HUES48 (cell line): ENCODE measurements at regions not wholly inside any gene's neighbourhood (a gene's known extent, or its start where the extent isn't known, plus 50 kb on each side); places are given as distances from the start of the nearest gene placed in this dataset.
"Not testable (repeated sequence)": the region's sequence is repeated elsewhere in the genome, so short reads cannot be mapped to it uniquely, and the experiment has no call there.

Experiments used
- H3K27ac ChIP-seq: one replicate; pipeline ENCODE4 v1.7.0; 2013; ENCODE audit warnings: low read depth, low read length, inconsistent platforms
- H3K27me3 ChIP-seq: 2 replicates; pipeline ENCODE4 v1.6.1; 2013; ENCODE audit warnings: mild to moderate bottlenecking, low read length; ENCODE audit not compliant: control insufficient read depth, insufficient read depth
- H3K36me3 ChIP-seq: 2 replicates; pipeline ENCODE4 v1.6.1; 2013; ENCODE audit warnings: low read length; ENCODE audit not compliant: control insufficient read depth, insufficient read depth
- H3K4me1 ChIP-seq: 2 replicates; pipeline ENCODE4 v1.6.1; 2013; ENCODE audit warnings: mild to moderate bottlenecking, low read length; ENCODE audit not compliant: control insufficient read depth, insufficient read depth
- H3K4me3 ChIP-seq: 2 replicates; pipeline ENCODE4 v1.5.1; 2013; ENCODE audit warnings: mild to moderate bottlenecking, low read depth, low read length
- H3K9ac ChIP-seq: 2 replicates; pipeline ENCODE4 v1.6.1; 2013; ENCODE audit warnings: mild to moderate bottlenecking, low read depth, low read length, moderate library complexity
- H3K9me3 ChIP-seq: 2 replicates; pipeline ENCODE4 v1.6.1; 2013; ENCODE audit warnings: low read length; ENCODE audit not compliant: control insufficient read depth, insufficient read depth

- not testable (repeated sequence) for H3K27ac ChIP-seq
These were observed 73.1 kb downstream of the EDN1 start for GRCh38 chr6:12363277-12363650.

DNA sequence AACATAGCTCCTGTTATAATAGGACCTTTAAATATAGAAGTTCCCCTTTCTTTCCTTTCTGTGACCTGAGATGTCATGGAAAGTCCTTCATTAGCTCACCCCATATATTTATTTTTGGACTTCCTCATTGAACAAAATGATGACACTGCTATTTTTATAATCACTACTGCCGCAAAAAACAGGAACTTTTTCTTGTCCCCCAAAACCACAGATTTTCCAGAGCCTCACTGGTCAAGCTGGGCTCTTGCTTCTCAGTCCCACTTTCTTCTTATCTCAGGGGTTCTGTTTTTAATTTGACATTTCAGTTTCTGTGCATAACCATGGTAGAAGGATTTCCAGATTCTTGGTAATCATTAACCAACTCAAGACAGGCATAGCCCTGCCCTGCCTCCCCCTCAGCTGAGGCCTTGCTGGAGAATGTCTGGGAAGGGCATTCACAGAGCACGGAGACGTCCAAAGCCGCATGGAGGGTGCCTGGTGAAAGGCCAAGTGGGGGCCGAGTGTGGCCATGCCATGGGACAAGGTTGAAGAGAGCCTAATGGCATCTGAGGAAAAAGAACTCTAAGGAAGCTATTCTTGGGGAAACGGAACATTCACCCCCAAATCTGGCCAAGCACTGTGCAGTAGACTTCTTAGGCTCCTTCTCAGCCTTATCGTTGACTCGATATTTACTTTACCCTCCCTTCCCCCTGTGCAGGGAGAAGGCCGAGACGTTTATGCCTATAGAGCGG lies 73.7 kb downstream of the EDN1 start:
- Histone ChIP-seq H3K27ac (no peak overlapping the region), H3K36me3 (no peaks in the 10 kb centered on the region), H3K27me3 (no peaks in the 10 kb centered on the region), H3K4me3 (no peak overlapping the region), H3K9ac (no peak overlapping the region), H3K4me1 (peaks cover 8% of the 10 kb centered on the region), H3K9me3 (no peaks in the 10 kb centered on the region)

More at GRCh38 chr6:12363277-12363650, 73.1 kb downstream of the EDN1 start:
- not testable (repeated sequence) for H3K36me3 ChIP-seq, H3K9ac ChIP-seq, H3K4me3 ChIP-seq, H3K4me1 ChIP-seq, H3K27me3 ChIP-seq, H3K9me3 ChIP-seq

DNA sequence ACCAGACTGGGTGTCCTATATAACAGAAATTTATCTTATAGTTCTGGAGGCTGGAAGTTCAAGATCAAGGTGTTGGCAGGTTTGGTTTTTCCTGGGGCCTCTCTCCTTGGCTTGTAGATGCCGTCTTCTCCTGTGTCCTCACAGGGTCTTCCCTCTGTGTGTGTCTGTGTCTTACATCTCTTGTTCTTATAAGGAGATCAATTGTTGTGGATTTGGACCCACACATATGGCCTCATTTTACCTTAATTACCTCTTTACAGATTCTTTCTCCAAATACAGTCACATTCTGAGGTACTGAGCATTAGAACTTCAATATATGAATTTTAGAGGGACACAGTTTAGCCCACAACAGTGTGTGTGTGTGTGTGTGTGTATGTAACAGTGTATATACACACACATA lies 74.5 kb downstream of the EDN1 start:
- no peak overlapping the region for H3K9ac ChIP-seq
- H3K4me3 ChIP-seq, result no peak overlapping the region
- peaks cover 9% of the 10 kb centered on the region for H3K4me1 ChIP-seq
- no peaks in the 10 kb centered on the region for H3K27me3 ChIP-seq
- H3K27ac ChIP-seq, result no peak overlapping the region
- H3K36me3 ChIP-seq, result no peaks in the 10 kb centered on the region
- no peaks in the 10 kb centered on the region for H3K9me3 ChIP-seq

DNA sequence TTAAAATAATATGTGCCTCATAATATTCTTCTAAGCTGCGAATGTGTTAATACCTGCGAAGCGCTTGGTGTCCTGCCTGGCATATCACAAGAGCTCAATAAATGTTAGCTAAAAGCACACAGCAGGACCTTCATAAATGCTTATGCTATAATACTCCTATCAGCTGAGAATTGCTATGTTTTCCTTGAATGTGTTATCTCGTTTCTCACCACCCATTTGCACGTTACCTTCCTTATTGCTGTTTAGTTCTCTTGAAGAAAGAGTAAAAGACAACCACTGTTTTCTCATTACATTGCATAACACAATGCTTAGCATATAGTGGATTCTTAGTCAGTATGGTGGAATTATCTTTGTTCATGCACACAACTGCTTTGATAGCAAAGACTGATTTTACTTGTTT lies 76.6 kb downstream of the EDN1 start:
- H3K4me1 ChIP-seq, result peaks cover 11% of the 10 kb centered on the region
- no peak overlapping the region for H3K9ac ChIP-seq
- no peak overlapping the region for H3K27ac ChIP-seq
- H3K27me3 ChIP-seq, result no peaks in the 10 kb centered on the region
- no peak overlapping the region for H3K4me3 ChIP-seq
- H3K9me3 ChIP-seq, result no peaks in the 10 kb centered on the region
- H3K36me3 ChIP-seq, result no peaks in the 10 kb centered on the region

DNA sequence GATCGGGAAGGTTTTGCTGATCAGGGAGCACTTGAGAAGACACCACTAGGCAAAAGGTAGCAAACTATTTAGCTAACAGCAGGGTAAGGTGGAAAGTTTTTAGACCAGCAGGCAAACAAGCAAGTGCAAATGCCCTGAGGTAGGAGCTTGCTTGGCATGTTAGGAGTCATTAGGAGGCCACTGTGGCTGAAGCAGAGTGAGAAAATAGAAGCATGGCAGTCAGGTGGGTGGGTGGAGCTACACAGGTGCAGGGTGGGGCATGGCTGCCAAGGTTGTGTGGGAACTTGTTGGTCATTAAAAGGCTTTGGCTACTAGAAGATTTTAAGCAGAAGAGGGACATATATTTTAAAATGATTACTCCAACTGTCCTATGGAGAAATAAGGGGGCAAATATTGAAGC lies 77.3 kb downstream of the EDN1 start:
- Histone ChIP-seq H3K4me1 (peaks cover 11% of the 10 kb centered on the region), H3K9ac (no peak overlapping the region), H3K27me3 (no peaks in the 10 kb centered on the region), H3K27ac (no peak overlapping the region), H3K36me3 (no peaks in the 10 kb centered on the region), H3K4me3 (no peak overlapping the region), H3K9me3 (no peaks in the 10 kb centered on the region)

DNA sequence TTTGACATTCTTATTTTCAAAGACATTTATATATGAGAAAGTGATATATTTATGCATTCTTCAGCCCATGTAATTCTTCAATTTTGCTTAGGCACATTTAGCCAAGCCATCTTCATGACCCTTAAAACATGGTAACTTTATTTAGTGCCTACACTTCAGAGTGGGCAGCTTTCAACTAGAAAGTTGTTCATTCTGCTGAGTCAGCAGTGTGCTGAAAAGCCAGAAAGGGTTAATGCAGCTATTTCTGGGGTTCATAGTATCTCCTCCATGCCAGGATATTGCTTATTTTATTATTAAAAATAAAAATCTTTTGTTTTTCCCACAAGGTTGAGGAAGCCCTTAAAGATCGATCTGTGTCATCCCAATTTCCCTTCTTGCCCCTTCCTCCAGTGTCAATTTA lies 79.2 kb downstream of the EDN1 start:
- Histone ChIP-seq H3K4me1 (peaks cover 11% of the 10 kb centered on the region), H3K9me3 (no peaks in the 10 kb centered on the region), H3K9ac (no peak overlapping the region), H3K4me3 (no peak overlapping the region), H3K27ac (no peak overlapping the region), H3K36me3 (no peaks in the 10 kb centered on the region), H3K27me3 (no peaks in the 10 kb centered on the region)

DNA sequence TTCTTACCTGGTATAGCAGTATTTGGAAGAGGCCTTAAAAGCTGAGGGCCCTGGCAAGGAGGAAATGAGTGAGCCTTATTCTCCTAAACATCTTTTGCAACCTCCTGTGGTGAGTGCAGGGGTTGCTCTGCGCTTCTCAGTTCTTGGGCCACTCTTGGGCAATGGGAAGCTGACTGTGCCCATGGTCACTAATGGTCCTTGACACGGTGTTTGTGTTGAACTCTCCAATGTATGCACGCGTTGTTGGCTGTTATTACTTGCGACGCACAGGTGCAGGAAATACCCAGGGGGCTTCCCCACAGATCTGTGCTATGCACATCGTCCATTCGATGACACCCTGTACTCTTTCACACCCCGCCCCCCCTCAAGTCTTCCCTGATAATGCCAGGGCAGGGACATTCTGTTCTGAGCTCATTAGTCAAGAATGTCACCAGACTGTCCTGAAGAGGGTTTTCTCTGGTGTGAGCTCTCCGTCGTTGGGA lies 79.7 kb downstream of the EDN1 start:
- no peak overlapping the region for H3K9ac ChIP-seq
- no peak overlapping the region for H3K27ac ChIP-seq
- no peaks in the 10 kb centered on the region for H3K36me3 ChIP-seq
- no peaks in the 10 kb centered on the region for H3K27me3 ChIP-seq
- H3K4me3 ChIP-seq, result no peak overlapping the region
- peaks cover 11% of the 10 kb centered on the region for H3K4me1 ChIP-seq
- no peaks in the 10 kb centered on the region for H3K9me3 ChIP-seq

- Histone ChIP-seq H3K4me1 (0 out of 2 replicates have a peak, but pooled peaks cover 4% of the 10 kb centered on the region), H3K36me3 (no peaks in the 10 kb centered on the region), H3K9ac (no peak overlapping the region), H3K4me3 (no peak overlapping the region), H3K27ac (no peak overlapping the region), H3K9me3 (no peaks in the 10 kb centered on the region), H3K27me3 (no peaks in the 10 kb centered on the region)
These were observed 81.0 kb downstream of the EDN1 start for GRCh38 chr6:12371151-12371550.

- Histone ChIP-seq H3K4me1 (0 out of 2 replicates have a peak, but pooled peaks cover 4% of the 10 kb centered on the region), H3K27ac (no peak overlapping the region), H3K36me3 (no peaks in the 10 kb centered on the region), H3K9me3 (no peaks in the 10 kb centered on the region), H3K9ac (no peak overlapping the region), H3K4me3 (no peak overlapping the region), H3K27me3 (no peaks in the 10 kb centered on the region)
These were observed 81.5 kb downstream of the EDN1 start for GRCh38 chr6:12371641-12372146.

- H3K4me3 ChIP-seq, result no peak overlapping the region
- no peak overlapping the region for H3K27ac ChIP-seq
- no peaks in the 10 kb centered on the region for H3K36me3 ChIP-seq
- H3K27me3 ChIP-seq, result no peaks in the 10 kb centered on the region
- no peaks in the 10 kb centered on the region for H3K4me1 ChIP-seq
- H3K9me3 ChIP-seq, result 0 out of 2 replicates have a peak, but pooled peaks cover 3% of the 10 kb centered on the region
- H3K9ac ChIP-seq, result no peak overlapping the region
These were observed 89.0 kb downstream of the EDN1 start for GRCh38 chr6:12379181-12379580.

GRCh38 chr6:12381587-12381986 lies 91.4 kb downstream of the EDN1 start:
- H3K27ac ChIP-seq, result no peak overlapping the region

More at GRCh38 chr6:12381587-12381986, 91.4 kb downstream of the EDN1 start:
- Histone ChIP-seq H3K27me3 (no peaks in the 10 kb centered on the region), H3K4me3 (no peak overlapping the region), H3K9me3 (0 out of 2 replicates have a peak, but pooled peaks cover 3% of the 10 kb centered on the region), H3K36me3 (no peaks in the 10 kb centered on the region), H3K4me1 (no peaks in the 10 kb centered on the region), H3K9ac (no peak overlapping the region)
